Thoracic aorta (tissue), 2 donors: ENCODE measurements at regions not wholly inside any gene's neighbourhood (a gene's known extent, or its start where the extent isn't known, plus 50 kb on each side); places are given as distances from the start of the nearest gene placed in this dataset.

Source experiments
- ATAC-seq: fragments of 150-250 bp; one replicate; pipeline ENCODE4 v1.8.0; 2017; ENCODE audit warnings: low read depth; ENCODE audit not compliant: insufficient number of reproducible peaks, low FRiP score
- DNase-seq: peaks from one replicate; pipeline ENCODE4 v3.0.0-alpha.2; 2020; ENCODE audit warnings: low spot score
- H3K27ac ChIP-seq, 2 donors: fragments of 200-600 bp; sonication (generic); 1 replicate in 1 of 2; 2 replicates in 1 of 2; pipeline ENCODE4 v1.5.1; 2016; ENCODE audit warnings: mild to moderate bottlenecking in 2 of 2, moderate library complexity in 2 of 2
- H3K27me3 ChIP-seq: fragments of 200-600 bp; sonication (generic); replicated peaks from 2 replicates; pipeline ENCODE4 v1.6.0; 2016; ENCODE audit warnings: mild to moderate bottlenecking; ENCODE audit not compliant: insufficient read depth
- H3K36me3 ChIP-seq: fragments of 200-600 bp; sonication (generic); one replicate; pipeline ENCODE4 v1.5.1; 2016
- H3K4me1 ChIP-seq, 2 donors: fragments of 200-600 bp; sonication (generic); 1 replicate in 1 of 2; 2 replicates in 1 of 2; pipeline versions ENCODE4 v1.5.1 to v1.6.0; 2016; ENCODE audit warnings: low read depth in 2 of 2, mild to moderate bottlenecking in 1 of 2; ENCODE audit not compliant: control insufficient read depth in 1 of 2
- H3K4me3 ChIP-seq: fragments of 200-600 bp; sonication (generic); 2 replicates; pipeline ENCODE4 v1.5.1; 2016; ENCODE audit warnings: mild to moderate bottlenecking
- H3K9me3 ChIP-seq: fragments of 200-600 bp; sonication (generic); 2 replicates; pipeline ENCODE4 v1.5.1; 2016
- CTCF ChIP-seq: fragments of 200-600 bp; sonication (generic); IDR thresholded peaks from one replicate; pipeline ENCODE4 v1.5.1; 2019; ENCODE audit warnings: antibody characterized with exemption

DNA sequence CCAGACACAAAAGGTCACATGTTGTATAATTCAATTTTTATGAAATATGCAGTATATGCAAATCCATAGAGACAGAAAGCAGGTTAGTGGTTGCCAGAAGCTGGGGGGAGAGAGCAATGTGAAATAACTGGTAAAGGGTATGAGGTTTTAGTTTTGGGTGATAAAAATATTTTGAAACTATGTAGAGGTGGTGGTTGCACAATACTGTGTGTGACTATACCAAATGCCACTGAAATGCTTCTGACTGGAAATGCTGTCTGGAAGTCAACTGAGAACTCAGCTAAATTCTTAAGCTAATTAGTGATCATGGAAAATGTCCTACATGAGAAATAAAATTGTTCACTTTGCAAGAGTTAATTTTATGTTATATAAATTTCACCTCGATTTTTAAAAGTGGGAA lies 65.3 kb upstream of the RXFP2 start:
- no peak for ATAC-seq
- DNase-seq, result no peak
- no peaks in the 10 kb centered on the region for H3K4me1 ChIP-seq
- H3K9me3 ChIP-seq, result no peaks in the 10 kb centered on the region
- H3K27me3 ChIP-seq, result no peaks in the 10 kb centered on the region
- no peak overlapping the region for H3K27ac ChIP-seq
- H3K4me3 ChIP-seq, result no peak overlapping the region
- no peak for TF ChIP-seq CTCF
- H3K36me3 ChIP-seq, result no peaks in the 10 kb centered on the region

- Histone ChIP-seq H3K9me3 (no peaks in the 10 kb centered on the region), H3K36me3 (no peaks in the 10 kb centered on the region), H3K27ac (no peak overlapping the region), H3K4me3 (no peak overlapping the region), H3K27me3 (no peaks in the 10 kb centered on the region), H3K4me1 (no peaks in the 10 kb centered on the region)
- DNase-seq, result no peak
- TF ChIP-seq CTCF, result no peak
- no peak for ATAC-seq
Observed at GRCh38 chr13:31675440-31675953, 63.8 kb upstream of the RXFP2 start.

GRCh38 chr13:31681133-31681532 lies 58.2 kb upstream of the RXFP2 start:
- Histone ChIP-seq H3K9me3 (no peaks in the 10 kb centered on the region), H3K4me1 (no peaks in the 10 kb centered on the region), H3K36me3 (no peaks in the 10 kb centered on the region), H3K4me3 (no peak overlapping the region), H3K27ac (no peak overlapping the region), H3K27me3 (no peaks in the 10 kb centered on the region)
- no peak for ATAC-seq
- TF ChIP-seq CTCF, result no peak
- DNase-seq, result no peak

- Histone ChIP-seq H3K4me1 (peaks cover 0 to 10% of the 10 kb centered on the region in 2 donors), H3K9me3 (no peaks in the 10 kb centered on the region), H3K27me3 (no peaks in the 10 kb centered on the region), H3K36me3 (no peaks in the 10 kb centered on the region), H3K4me3 (no peak overlapping the region), H3K27ac (no peak overlapping the region)
- ATAC-seq (no peak), DNase-seq (no peak)
- TF ChIP-seq CTCF, result no peak
Observed at GRCh38 chr13:31684466-31684865, 54.9 kb upstream of the RXFP2 start.

GRCh38 chr13:31686670-31687425 lies 52.5 kb upstream of the RXFP2 start:
- ATAC-seq, result no peak
- Histone ChIP-seq H3K27ac (no peak overlapping the region), H3K4me3 (no peak overlapping the region), H3K4me1 (peaks cover 0 to 10% of the 10 kb centered on the region in 2 donors), H3K36me3 (no peaks in the 10 kb centered on the region), H3K27me3 (no peaks in the 10 kb centered on the region), H3K9me3 (no peaks in the 10 kb centered on the region)
- no peak for DNase-seq
- no peak for TF ChIP-seq CTCF
